A549 (cell line): ENCODE measurements at regions not wholly inside any gene's neighbourhood (a gene's known extent, or its start where the extent isn't known, plus 50 kb on each side); places are given as distances from the start of the nearest gene placed in this dataset.

Source experiments
- CHD2 ChIP-seq: fragments of 150-350 bp; IDR thresholded peaks from 2 replicates; pipeline ENCODE4 v1.6.1; 2014; ENCODE audit warnings: low read length; ENCODE audit not compliant: partially characterized antibody
- CTCF ChIP-seq: fragments of >200 bp; sonication (Bioruptor Twin); formaldehyde crosslinking; IDR thresholded peaks from 3 replicates; pipeline ENCODE4 v1.5.1; 2016
- EP300 ChIP-seq, 2 experiments: fragments of >200 bp; sonication (Bioruptor Twin); formaldehyde crosslinking; IDR thresholded peaks; 2 replicates in 1 of 2; 3 replicates in 1 of 2; pipeline ENCODE4 v1.6.1; 2016 to 2017
- HOXB5 ChIP-seq: fragments of 250-450 bp; sonication (Bioruptor Pico); IDR thresholded peaks from 2 replicates; pipeline ENCODE4 v1.5.0; 2020; ENCODE audit warnings: mild to moderate bottlenecking, moderate library complexity
- JUNB ChIP-seq: fragments of >200 bp; sonication (Bioruptor Twin); formaldehyde crosslinking; IDR thresholded peaks from 2 replicates; pipeline ENCODE4 v1.6.1; 2016
- MAFK ChIP-seq: fragments of 450-650 bp; IDR thresholded peaks from 2 replicates; pipeline ENCODE4 v1.6.1; 2014; ENCODE audit not compliant: partially characterized antibody
- MYC ChIP-seq: IDR thresholded peaks from 2 replicates; pipeline ENCODE4 v1.6.1; 2012; ENCODE audit warnings: mild to moderate bottlenecking, inconsistent platforms, low read length, improper control_type of control experiment, borderline replicate concordance
- POLR2A ChIP-seq: IDR thresholded peaks from 2 replicates; pipeline ENCODE4 v1.6.1; 2012; ENCODE audit warnings: mild to moderate bottlenecking, low read length
- RAD21 ChIP-seq, 2 experiments: fragments of >200 bp in 1 of 2; sonication (Bioruptor Twin) in 1 of 2; formaldehyde crosslinking in 1 of 2; IDR thresholded peaks in 1 of 2; conservative IDR thresholded peaks in 1 of 2; 2 replicates in 1 of 2; 3 replicates in 1 of 2; pipeline ENCODE4 v1.6.1; 2012 to 2018; ENCODE audit warnings: inconsistent platforms in 1 of 2
- RARB ChIP-seq: fragments of 250-450 bp; sonication (Bioruptor Pico); IDR thresholded peaks from 2 replicates; pipeline ENCODE4 v1.8.0; 2021; ENCODE audit warnings: mild to moderate bottlenecking, moderate library complexity
- SREBF2 ChIP-seq: fragments of 450-650 bp; IDR thresholded peaks from 2 replicates; pipeline ENCODE4 v1.6.1; 2014; ENCODE audit warnings: mild to moderate bottlenecking, moderate library complexity
- TF ChIP-seq, protein P1 (sequence below): IDR thresholded peaks from 2 replicates; pipeline ENCODE4 v1.6.1; 2012

DNA sequence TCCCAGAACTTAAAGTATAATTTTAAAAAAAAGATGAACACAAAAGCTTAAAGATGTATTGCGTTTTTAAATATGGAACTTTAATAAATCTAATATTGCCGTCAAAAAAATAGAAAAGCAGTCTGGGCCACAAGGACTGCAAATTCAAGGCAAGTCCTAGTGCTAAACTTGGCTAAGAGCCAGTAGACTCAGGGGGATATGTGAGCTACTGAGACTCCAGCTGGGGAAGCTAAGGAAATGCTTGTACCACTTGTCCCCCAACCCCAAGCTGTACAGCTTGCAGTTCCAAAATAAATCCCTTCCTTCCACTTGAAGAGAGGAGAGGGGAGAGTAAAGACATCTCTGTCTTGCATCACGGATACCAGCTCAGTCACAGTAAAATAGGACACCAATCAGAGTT, 290.8 kb upstream of the FGF13 start:
- no peak for TF ChIP-seq CTCF
- TF ChIP-seq, protein P1, sequence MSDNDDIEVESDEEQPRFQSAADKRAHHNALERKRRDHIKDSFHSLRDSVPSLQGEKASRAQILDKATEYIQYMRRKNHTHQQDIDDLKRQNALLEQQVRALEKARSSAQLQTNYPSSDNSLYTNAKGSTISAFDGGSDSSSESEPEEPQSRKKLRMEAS, result no peak
- TF ChIP-seq MYC, result no peak
- no peak for TF ChIP-seq POLR2A
- TF ChIP-seq RARB (CRISPR knock-in tag), result no peak
- TF ChIP-seq SREBF2, result no peak
- no peak for TF ChIP-seq MAFK
- TF ChIP-seq RAD21 (conservative IDR thresholded peaks at IDR 0.05 in 1 of 2, IDR thresholded peaks at IDR 0.05 in 1 of 2), result no peak
- no peak for TF ChIP-seq EP300 (IDR thresholded peaks at IDR 0.05)
- TF ChIP-seq CHD2, result no peak
- TF ChIP-seq HOXB5 (CRISPR knock-in tag), result no peak
- TF ChIP-seq JUNB, result no peak
